CD4-positive, alpha-beta memory T cell (primary cell): ENCODE measurements at regions not wholly inside any gene's neighbourhood (a gene's known extent, or its start where the extent isn't known, plus 50 kb on each side); places are given as distances from the start of the nearest gene placed in this dataset.

Experiments
- CTCF ChIA-PET: fragments of 350-600 bp; sonication (Branson Sonifier 250); formaldehyde crosslinking; loops from one replicate; lab custom pipeline; 2021; ENCODE audit warnings: inconsistent platforms; ENCODE audit not compliant: partially characterized antibody; lab: Charles Lee
- POLR2A ChIA-PET: fragments of 350-600 bp; sonication (Branson Sonifier 250); formaldehyde crosslinking; loops from one replicate; lab custom pipeline; 2021; ENCODE audit not compliant: partially characterized antibody; lab: Charles Lee
- DNase-seq, 5 donors: peaks; one replicate each; pipeline versions ENCODE4 v3.0.0 to v3.0.0-alpha.2; 2020 to 2022; ENCODE audit warnings: mixed read lengths in 1 of 5
- H3K27ac ChIP-seq: one replicate; pipeline ENCODE4 v1.7.0; 2013; ENCODE audit warnings: low read depth, low read length
- H3K27me3 ChIP-seq: 2 replicates; pipeline ENCODE4 v1.7.0; 2013; ENCODE audit warnings: mild to moderate bottlenecking, low read length, moderate library complexity; ENCODE audit not compliant: insufficient read depth
- H3K36me3 ChIP-seq: 2 replicates; pipeline ENCODE4 v1.7.0; 2013; ENCODE audit warnings: mild to moderate bottlenecking, low read length, moderate library complexity; ENCODE audit not compliant: insufficient read depth
- H3K4me1 ChIP-seq: 2 replicates; pipeline ENCODE4 v1.7.0; 2013; ENCODE audit warnings: mild to moderate bottlenecking, low read length, moderate library complexity; ENCODE audit not compliant: insufficient read depth
- H3K4me3 ChIP-seq, 2 donors: one replicate each; pipeline ENCODE4 v1.7.0; 2013; ENCODE audit warnings: low read length in 2 of 2, mild to moderate bottlenecking in 1 of 2
- H3K9me3 ChIP-seq, 2 donors: one replicate each; pipeline ENCODE4 v1.7.0; 2013; ENCODE audit warnings: low read length in 2 of 2, control low read depth in 1 of 2; ENCODE audit not compliant: control insufficient read depth in 1 of 2
- H3K27ac Mint-ChIP-seq, 7 donors: one replicate each; pipeline ENCODE4 v1.8.0; 2020 to 2021; ENCODE audit warnings: mixed read lengths in 7 of 7, mild to moderate bottlenecking in 6 of 7, inconsistent platforms in 3 of 7, moderate library complexity in 3 of 7
- H3K27me3 Mint-ChIP-seq, 2 donors: one replicate each; pipeline ENCODE4 v1.8.0; 2020 to 2021; ENCODE audit warnings: mixed read lengths in 2 of 2
- H3K36me3 Mint-ChIP-seq, 2 donors: one replicate each; pipeline ENCODE4 v1.8.0; 2020 to 2021; ENCODE audit warnings: mixed read lengths in 2 of 2, inconsistent platforms in 1 of 2, mild to moderate bottlenecking in 1 of 2
- H3K4me1 Mint-ChIP-seq, 4 donors: one replicate each; pipeline ENCODE4 v1.8.0; 2020 to 2021; ENCODE audit warnings: mixed read lengths in 4 of 4, mild to moderate bottlenecking in 1 of 4
- H3K4me3 Mint-ChIP-seq, 8 donors: one replicate each; pipeline ENCODE4 v1.8.0; 2020 to 2021; ENCODE audit warnings: mixed read lengths in 8 of 8, mild to moderate bottlenecking in 7 of 8, moderate library complexity in 6 of 8, inconsistent platforms in 3 of 8
- H3K9me3 Mint-ChIP-seq, 8 donors: one replicate each; pipeline ENCODE4 v1.8.0; 2020 to 2021; ENCODE audit warnings: mixed read lengths in 8 of 8, mild to moderate bottlenecking in 5 of 8, inconsistent platforms in 3 of 8, moderate library complexity in 1 of 8
- intact Hi-C: fragments of 100-400 bp; cut with micrococcal nuclease; formaldehyde crosslinking; loops from one replicate; pipeline ENCODE4 v1.15.1; 2023

DNA sequence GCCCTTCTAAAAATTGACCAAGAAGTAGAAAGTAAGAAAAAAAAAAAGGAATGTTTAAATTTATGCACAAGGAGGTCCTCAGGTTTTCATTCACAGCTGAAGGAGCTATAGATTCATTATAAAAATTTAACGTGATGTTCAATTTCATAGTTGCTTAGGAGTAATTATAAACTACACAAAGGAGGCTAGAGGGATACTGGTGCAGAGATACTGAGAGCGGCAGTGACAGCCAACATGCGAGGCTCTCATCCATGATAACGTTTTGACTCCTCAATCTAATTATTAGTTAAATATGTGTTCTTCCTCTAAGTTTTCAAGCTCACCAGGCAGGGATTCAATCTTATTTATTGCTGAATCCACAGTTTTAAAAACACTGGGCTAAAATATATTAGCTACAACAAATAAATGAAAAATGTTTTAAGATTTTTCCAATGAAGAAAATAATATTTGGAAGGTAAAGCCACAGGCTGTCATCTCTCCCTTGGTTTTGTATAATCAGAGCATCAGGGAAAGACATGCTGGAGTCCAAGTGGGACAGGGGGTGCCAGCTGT is 49.8 kb upstream of the TRPC4 start:
- Histone ChIP-seq H3K9me3 (no peaks in the 10 kb centered on the region), H3K4me3 (no peak overlapping the region), H3K27ac (no peak overlapping the region), H3K36me3 (no peaks in the 10 kb centered on the region), H3K4me1 (no peaks in the 10 kb centered on the region), H3K27me3 (no peaks in the 10 kb centered on the region)
- Mint-ChIP-seq H3K27me3 (no peaks in the 10 kb centered on the region), H3K9me3 (peaks cover 0 to 8% (median 3%) of the 10 kb centered on the region in 8 donors), H3K4me1 (no peaks in the 10 kb centered on the region), H3K36me3 (no peaks in the 10 kb centered on the region), H3K4me3 (no peak overlapping the region), H3K27ac (no peak overlapping the region)
- POLR2A ChIA-PET = no interaction called here
- intact Hi-C loops = no loop called here
- CTCF ChIA-PET = no interaction called here
- no peak for DNase-seq
